ENCODE measurements at regions not wholly inside any gene's neighbourhood (a gene's known extent, or its start where the extent isn't known, plus 50 kb on each side); places are given as distances from the start of the nearest gene placed in this dataset.
"Not testable (repeated sequence)": the region's sequence is repeated elsewhere in the genome, so short reads cannot be mapped to it uniquely, and the experiment has no call there.

- not testable (repeated sequence) for TF ChIP-seq POLR2A, CTCF (IDR thresholded peaks at IDR 0.05)
Observed at GRCh38 chr1:166602801-166603200, 236.5 kb upstream of the POGK start.

All from Peyer's patch (tissue), 4 donors.